Left hindlimb (tissue), 1 donor: ENCODE measurements at regions not wholly inside any gene's neighbourhood (a gene's known extent, or its start where the extent isn't known, plus 50 kb on each side); places are given as distances from the start of the nearest gene placed in this dataset.

ENCODE experiments used
- DNase-seq: peaks from one replicate; pipeline ENCODE4 v3.0.0-alpha.2; 2018

DNA sequence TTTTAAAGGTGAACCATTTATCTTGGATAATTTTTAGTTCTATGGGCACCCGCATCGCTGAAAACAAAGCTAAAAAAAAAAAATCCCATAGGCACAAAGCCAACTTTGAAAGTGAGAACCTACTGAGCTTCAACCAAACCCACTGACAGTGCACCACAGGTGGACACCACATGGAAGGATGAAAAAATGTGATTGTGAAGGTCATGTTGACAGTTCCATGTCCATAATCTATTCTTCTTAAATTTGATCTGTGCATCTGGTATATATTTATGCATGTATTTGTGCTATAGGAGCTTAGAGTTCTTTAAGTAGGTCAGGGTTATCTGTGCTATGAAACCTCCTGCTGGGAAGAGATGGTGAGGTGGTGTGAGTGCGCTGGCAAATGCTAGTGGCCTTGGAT lies 374.3 kb downstream of the SPRY1 start:
- DNase-seq: no peak

DNA sequence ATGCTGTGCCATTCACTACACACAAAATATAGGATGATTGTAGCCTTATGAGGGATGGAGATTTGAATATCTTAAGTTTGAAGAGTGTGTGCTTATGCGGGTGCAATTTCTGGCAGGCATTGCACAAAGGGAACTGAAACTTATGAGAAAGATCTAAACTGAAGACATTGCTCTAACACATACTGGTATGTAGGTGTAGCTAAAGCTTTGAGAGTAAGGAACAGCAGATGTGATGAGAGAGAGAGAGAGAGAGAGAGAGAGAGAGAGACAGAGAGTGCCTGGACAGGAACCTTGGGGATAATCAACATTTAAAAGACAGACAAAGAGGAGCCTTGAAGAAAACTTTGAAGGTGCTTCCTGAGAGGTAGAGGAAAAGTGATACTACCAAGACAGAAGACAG lies 379.7 kb downstream of the SPRY1 start:
- no peak for DNase-seq

GRCh38 chr4:123777373-123777772 lies 380.8 kb downstream of the SPRY1 start:
- DNase-seq: peak; percentile 49

- no peak for DNase-seq
Measured at GRCh38 chr4:123783151-123783790, 386.7 kb downstream of the SPRY1 start.

- DNase-seq: no peak
Measured at GRCh38 chr4:123783921-123784320, 387.3 kb downstream of the SPRY1 start.

GRCh38 chr4:123784626-123785025 lies 388.0 kb downstream of the SPRY1 start:
- DNase-seq: no peak

GRCh38 chr4:123785538-123785937 lies 388.9 kb downstream of the SPRY1 start:
- peak; percentile 78 for DNase-seq

DNA sequence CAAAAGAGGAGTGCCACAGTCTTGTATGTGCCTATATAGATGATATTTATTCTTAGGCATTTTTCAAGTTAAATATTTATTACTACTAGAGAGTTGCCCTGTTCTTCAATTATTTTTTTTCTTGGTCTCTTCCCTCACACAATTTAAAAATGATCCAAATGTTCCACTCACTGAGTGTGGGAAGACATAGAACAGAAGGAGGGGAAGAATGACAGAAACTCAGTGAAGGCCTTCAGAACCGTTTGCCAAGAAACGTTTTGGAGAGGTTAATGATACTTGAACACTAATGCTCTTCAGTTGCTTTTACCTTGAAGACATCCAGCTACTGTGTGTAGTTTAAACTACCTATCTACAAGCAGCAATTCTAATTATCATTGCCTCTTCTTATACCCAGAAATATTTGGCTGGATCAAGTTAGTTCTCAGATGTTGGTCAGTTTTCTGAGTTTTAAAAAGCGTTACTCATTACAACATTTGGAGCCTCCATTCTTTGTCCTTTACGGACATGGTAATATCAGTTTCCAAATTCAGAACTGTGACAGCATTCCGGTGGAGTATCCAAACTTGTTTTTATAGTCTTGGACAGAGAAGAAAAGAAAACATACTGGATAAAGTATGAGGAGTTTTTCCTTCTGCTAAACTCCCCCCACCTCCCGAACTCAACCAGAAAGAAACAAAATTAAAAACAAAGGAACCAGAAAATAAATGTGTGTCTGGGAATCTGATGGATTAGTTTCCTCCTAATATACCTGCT lies 389.7 kb downstream of the SPRY1 start:
- DNase-seq: no peak

- DNase-seq: peak; percentile 84
Measured at GRCh38 chr4:123786920-123787319, 390.3 kb downstream of the SPRY1 start.

DNA sequence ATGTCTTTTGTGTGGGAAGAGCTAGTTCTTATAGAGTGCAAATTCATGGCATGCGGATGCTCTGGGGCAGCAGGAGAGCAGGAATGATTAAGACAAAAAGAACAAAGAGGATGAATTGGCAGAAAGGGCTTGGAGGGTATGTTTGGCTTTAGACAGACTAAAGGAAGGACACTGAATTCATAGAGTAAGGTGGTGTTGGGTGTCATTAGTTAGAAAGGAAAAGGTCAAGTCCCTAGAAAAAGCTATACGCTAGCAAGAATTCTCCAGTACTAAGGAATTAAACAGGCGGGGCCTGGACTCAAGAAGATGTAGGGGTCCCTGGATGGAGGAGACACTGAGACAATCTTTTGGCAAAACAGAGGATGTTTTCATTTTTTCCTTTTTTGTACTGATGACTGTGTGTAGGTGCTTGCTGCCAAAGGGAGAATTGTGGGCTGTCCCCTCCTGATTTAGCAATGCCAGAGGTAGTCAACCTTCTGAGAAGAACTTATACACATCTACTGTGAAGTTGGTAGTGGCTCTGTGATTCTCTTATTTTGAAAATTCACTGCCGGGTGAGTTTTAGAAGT lies 391.0 kb downstream of the SPRY1 start:
- DNase-seq: no peak

DNA sequence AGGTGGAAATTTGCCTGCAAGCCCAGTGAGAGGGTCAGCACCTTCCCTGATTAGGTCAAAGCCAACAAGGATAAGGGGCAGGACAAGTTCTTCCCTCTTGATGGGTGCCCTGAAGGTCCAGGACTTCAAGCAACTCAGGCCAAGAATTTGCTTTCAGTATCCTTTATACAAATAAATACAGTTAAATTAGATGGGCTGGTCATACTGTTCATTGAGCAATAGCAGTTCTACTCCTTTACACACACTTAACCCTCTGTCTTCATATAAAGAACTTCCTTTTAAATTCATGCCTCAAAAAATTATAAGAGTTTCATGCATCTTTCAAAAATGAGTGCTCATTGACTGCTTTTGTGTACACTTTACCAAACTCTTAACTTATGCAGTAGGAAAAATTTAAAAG lies 392.0 kb downstream of the SPRY1 start:
- DNase-seq: no peak

DNA sequence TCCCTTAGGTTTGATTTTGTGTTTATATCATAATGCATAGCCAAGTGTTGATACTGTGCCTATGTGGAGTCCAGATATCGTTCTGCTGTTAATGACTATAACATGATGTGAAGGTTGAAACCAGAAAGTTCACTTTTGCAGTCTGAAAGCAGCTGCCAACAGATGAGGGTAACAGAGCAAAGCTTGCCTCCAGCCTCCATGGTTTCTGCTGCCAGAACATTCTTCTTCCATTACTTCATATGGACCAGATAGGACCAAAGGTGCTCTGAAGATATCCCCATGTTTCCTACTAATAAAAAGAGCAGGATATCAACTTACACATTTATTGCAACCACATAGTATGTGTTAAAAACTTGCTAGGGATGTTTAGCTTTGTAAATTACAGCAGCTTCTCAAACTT lies 394.1 kb downstream of the SPRY1 start:
- no peak for DNase-seq

DNA sequence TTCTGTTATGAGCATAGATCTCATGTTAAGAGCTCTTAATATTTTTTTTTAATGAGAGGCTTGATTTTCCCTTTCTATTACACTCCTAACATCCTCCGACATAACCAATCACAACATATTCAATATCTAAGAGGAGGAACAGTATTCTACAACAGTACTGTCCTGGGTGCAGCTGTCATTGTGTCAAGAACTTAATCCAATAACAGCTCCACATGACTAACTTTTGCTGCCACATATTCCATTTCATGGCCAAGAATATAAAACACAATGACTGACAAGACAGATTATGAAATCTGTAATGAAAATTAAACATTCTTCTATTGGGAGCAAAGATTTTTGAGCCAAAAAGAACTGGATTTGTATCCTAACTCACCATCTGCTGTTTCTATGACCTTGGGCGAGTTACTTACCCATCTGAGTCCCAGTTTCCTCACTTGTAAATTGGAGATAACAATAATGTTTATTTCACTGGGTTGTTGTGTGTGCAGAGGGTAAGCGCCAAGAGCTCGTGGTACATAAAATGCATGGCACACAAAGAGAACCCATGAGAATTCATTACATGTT lies 405.6 kb downstream of the SPRY1 start:
- DNase-seq: no peak

GRCh38 chr4:123802933-123803332 lies 406.3 kb downstream of the SPRY1 start:
- no peak for DNase-seq

GRCh38 chr4:123804196-123804721 lies 407.7 kb downstream of the SPRY1 start:
- DNase-seq: no peak

- no peak for DNase-seq
Measured at GRCh38 chr4:123806056-123806455, 409.5 kb downstream of the SPRY1 start.

DNA sequence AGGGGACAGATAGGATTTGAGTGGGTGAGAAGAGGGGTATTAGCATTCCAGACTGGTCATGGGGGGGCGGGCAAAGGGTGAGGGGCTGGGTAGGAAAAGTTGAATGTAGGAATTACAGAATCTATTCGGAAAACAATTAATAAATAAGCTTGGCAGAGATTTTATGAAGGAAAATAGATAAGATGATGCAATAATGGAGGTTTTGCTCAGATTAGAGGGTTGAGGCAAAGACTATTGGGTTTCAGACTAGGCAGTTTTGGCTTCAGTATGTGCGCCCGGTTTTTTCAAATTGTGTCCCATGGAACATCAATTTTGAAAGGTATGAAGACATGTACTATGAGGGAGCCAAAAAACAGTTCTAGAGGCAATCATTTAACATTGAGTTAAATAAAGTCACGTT lies 410.6 kb downstream of the SPRY1 start:
- no peak for DNase-seq

GRCh38 chr4:123807866-123808265 lies 411.3 kb downstream of the SPRY1 start:
- no peak for DNase-seq

- DNase-seq: no peak
Measured at GRCh38 chr4:123809864-123810263, 413.3 kb downstream of the SPRY1 start.

- DNase-seq: no peak
Measured at GRCh38 chr4:123812066-123812390, 415.4 kb downstream of the SPRY1 start.

- DNase-seq: no peak
Measured at GRCh38 chr4:123813901-123814300, 417.3 kb downstream of the SPRY1 start.

GRCh38 chr4:123816462-123816861 lies 419.9 kb downstream of the SPRY1 start:
- no peak for DNase-seq

- no peak for DNase-seq
Measured at GRCh38 chr4:123817025-123817688, 420.6 kb downstream of the SPRY1 start.
